ENCODE measurements at regions not wholly inside any gene's neighbourhood (a gene's known extent, or its start where the extent isn't known, plus 50 kb on each side); places are given as distances from the start of the nearest gene placed in this dataset.

GRCh38 chr15:88725305-88726210 is 77.7 kb upstream of the ACAN start:
- TF ChIP-seq EZH2 (IDR thresholded peaks at IDR 0.05; ENCODE audit: borderline replicate concordance, low read length) = no peak
- TF ChIP-seq CTCF (conservative IDR thresholded peaks at IDR 0.05 in 1 of 2, IDR thresholded peaks at IDR 0.05 in 1 of 2; ENCODE audit: extremely low read depth in 1 of 2, insufficient read depth in 1 of 2, low read depth in 1 of 2, low read length in 2 of 2) = no peak
